GM21515 (cell line): ENCODE measurements at regions not wholly inside any gene's neighbourhood (a gene's known extent, or its start where the extent isn't known, plus 50 kb on each side); places are given as distances from the start of the nearest gene placed in this dataset.

ENCODE experiments used
- ATAC-seq: cut with Tn5 transposase; IDR thresholded peaks from one replicate; pipeline ENCODE4 v1.9.1; 2021; ENCODE audit not compliant: unreplicated experiment

GRCh38 chr2:105596411-105596921, 148.2 kb upstream of the NCK2 start:
- no peak for ATAC-seq

- ATAC-seq: no peak
These were observed 149.2 kb upstream of the NCK2 start for GRCh38 chr2:105595536-105595935.

DNA sequence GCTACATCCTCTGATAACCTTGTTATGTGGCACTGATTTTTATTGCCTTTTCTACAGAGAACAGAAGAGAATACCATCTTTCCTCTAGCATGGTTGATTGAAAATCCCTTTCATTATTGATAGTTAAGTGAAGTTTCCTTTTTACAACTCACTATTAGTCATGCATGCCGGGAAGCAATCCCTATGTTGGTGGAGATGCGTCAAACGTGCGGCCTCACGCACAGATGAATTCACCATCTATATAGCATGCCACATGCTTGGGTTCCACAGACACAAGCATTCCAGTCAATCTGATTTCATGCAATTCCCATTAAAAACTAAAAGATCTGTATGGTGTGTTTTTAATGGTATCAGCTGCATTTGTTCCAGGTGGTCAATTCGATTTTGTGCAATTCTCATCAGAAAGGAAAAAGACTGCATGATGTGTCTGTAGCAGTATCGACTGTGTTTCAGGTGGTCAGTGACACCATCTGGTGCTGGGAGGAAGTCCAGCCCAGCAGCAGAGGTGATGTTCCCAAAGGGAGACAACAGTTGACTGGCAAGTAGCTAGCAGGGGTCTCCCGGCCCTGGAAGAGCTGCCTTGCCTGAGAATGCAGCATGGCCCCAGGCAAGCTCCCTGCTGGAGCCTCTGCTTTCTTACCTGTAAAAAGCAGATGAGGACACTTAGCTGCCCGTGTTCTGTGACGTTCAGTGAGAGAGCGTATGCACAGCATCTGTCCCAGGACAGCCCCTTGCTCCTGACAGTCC, 151.3 kb upstream of the NCK2 start:
- no peak for ATAC-seq

- ATAC-seq: no peak
These were observed 152.4 kb upstream of the NCK2 start for GRCh38 chr2:105592288-105592687.

DNA sequence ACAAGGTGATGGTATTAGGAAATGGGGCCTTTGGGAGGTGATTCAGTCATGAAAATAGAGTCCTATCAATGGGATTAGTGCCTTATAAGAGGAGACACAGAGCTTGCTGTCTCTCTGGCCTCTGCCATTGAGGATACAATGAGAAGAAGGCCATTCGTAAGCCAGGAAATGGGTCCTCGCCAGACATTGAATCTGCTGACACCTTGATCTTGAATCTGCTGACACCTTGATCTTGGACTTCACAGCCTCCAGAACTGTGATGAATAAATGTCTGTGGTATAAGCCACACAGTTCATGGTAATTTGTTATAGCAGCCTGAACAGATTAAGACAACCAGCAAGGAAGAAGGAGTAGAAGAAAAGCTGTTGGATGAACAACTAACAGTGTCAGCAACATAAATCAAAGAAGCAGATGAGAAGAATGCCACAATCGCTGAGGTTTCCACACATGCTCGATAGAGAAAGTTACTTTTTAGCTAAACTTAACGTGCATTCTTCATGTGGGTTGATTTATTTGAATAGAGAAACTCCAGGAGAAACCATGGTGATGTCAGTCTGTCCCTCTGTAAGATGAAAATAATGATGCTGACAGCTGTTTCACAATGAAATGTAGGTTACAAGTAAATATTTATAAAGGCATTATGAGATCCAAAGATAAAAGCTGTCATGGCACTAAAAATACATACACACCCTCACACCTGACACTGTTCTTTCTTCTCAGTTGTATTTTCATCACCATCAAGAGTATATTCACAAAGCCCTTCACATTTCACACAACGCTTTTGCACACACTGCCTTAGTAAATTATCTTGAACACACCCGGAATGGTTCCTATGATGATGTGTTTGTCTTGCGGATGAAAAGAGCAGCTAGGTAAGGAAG, 153.7 kb upstream of the NCK2 start:
- no peak for ATAC-seq

- no peak for ATAC-seq
These were observed 156.1 kb upstream of the NCK2 start for GRCh38 chr2:105588581-105588980.

GRCh38 chr2:105587637-105588036, 157.1 kb upstream of the NCK2 start:
- ATAC-seq: no peak

GRCh38 chr2:105584435-105585010, 160.2 kb upstream of the NCK2 start:
- no peak for ATAC-seq

- no peak for ATAC-seq
These were observed 161.6 kb upstream of the NCK2 start for GRCh38 chr2:105582952-105583660.

DNA sequence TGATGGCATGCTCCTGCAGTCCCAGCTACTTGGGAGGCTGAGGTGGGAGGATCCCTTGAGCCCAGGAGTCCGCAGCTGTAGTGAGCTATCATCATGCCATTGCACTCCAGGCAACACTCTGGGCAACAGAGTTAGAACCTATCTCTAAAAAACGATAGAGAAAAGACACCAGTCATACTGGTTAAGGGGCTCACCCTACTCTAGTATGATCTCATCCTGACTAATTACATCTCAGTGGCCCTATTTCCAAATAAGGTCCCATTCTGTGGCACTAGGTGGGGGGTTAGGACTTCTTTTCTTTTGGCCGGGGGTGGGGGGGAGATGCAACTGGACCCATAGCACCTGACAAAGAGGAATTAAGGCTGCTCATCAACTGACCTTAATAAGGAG, 163.2 kb upstream of the NCK2 start:
- no peak for ATAC-seq

DNA sequence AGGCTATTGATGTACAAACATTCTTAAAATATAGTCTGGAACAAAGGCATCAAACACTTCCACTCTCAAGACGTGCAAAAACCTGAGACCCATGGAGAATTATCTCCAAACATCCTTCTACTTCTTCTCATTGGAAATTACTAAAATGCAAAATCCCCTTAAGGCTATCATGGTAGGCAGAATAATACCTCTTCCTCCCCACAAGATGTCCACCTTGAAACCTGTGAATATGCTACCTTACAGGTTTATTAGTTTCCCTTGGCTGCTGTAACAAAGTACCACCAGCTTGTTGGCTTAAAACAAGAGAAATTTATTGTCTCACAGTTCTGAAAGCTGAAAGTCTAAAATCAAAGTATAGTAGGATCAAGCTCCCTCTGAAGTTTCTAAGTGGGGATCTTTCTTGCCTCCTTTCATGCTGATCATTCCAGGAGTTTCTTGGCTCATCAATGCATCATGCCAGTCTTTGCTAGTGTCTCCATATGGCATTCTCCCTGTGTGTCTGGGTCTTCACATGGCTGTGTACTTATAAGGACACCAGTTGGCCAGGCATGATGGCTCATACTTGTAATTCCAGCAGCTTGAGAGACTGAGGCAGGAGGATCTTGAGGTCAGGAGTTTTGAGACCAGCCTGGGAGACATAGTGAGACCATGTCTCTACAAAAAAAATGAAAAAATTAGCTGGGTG, 163.7 kb upstream of the NCK2 start:
- ATAC-seq: no peak

GRCh38 chr2:105580216-105580615, 164.5 kb upstream of the NCK2 start:
- no peak for ATAC-seq

DNA sequence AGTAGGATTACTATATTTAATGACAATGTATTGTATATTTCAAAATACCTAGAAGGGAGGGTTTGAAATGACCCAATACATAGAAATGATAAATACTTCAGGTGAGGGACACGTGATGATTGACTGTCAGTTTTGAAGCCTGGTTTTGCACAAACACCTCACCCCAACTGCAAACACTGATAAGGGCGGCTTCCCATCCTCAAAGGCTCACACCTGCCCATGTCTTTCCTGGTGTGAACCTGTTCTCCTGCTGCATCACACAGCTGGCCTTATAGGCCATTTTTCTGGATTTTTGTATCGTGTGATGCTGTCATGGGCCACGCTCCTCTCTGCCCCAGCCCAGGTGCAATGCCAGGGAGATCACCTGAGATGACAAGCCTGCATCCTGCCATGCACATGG, 166.5 kb upstream of the NCK2 start:
- ATAC-seq: no peak

DNA sequence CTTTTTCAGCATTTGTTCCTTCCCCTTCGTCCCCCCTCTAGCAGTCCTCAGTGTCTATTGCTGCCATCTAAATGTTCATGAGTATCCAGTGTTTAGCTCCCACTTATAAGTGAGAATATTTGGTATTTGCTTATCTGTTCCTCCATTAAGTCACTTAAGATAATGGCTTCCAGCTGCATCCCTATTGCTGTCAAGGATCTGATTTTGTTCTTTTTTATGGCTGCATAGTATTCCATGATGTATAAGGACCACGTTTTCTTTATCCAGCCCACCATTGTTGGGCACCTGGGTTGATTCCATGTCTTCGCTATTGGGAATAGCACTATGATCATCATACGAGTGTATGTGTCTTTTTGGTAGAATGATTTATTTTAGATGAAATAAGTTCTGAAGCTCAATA, 166.9 kb upstream of the NCK2 start:
- ATAC-seq: no peak

- ATAC-seq: no peak
These were observed 168.1 kb upstream of the NCK2 start for GRCh38 chr2:105576440-105577241.

DNA sequence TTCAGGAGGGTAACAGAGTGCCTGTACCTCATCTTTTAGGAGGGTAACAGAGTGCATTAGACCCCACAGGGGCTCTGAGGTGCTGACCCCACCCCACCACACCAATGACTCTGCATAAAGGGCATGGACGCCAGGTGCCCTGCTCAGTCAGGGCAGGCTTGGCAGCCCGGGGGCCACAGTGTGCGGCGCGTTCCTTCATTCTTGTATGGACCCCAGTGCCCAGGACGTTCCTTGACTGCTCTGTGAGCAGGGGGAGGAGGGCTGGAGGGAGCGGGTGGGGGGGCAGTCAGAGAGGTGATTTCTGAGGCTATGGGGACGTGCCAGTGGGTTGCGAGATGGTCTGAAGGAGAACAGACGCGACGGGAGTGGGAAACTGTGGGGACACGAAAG, 168.7 kb upstream of the NCK2 start:
- ATAC-seq: no peak

GRCh38 chr2:105575499-105576025, 169.2 kb upstream of the NCK2 start:
- no peak for ATAC-seq

DNA sequence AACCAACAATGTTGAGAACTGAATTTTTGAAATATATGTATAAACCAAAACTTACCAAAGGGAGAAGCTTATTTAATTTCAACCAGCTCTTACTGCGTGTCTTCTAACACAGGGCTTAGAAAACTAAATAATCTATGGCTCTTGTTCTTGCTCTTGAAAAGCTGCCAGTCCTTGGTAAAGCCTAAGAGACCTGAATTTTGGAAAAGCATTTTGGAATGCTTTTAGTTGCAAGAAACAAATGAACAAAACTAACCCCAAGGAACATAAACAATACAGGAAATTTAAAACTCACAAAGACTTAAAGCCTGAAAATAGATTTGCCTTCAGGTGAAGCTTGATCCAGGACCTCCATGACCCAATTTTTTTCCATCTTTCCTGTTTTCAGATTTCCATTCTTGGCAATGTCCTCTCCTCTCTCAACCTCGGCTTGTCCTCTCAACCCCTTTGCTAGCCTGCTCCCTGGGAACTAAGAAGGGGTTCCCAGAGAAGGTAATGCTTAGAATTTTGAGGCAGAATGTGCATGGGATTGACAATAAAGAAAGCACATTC, 169.8 kb upstream of the NCK2 start:
- ATAC-seq: no peak
